Parathyroid adenoma (tissue), 2 donors: ENCODE measurements at regions not wholly inside any gene's neighbourhood (a gene's known extent, or its start where the extent isn't known, plus 50 kb on each side); places are given as distances from the start of the nearest gene placed in this dataset.

Experiments used
- H2AFZ ChIP-seq: fragments of 300-600 bp; sonication (generic); one replicate; pipeline ENCODE4 v1.7.0; 2017; ENCODE audit warnings: antibody characterized with exemption, mild to moderate bottlenecking
- H3K27ac ChIP-seq: fragments of 300-600 bp; sonication (generic); one replicate; pipeline ENCODE4 v1.7.0; 2017
- H3K27me3 ChIP-seq: fragments of 300-600 bp; sonication (generic); one replicate; pipeline ENCODE4 v1.7.0; 2017; ENCODE audit warnings: low read length; ENCODE audit not compliant: control insufficient read depth, insufficient read depth
- H3K36me3 ChIP-seq: fragments of 300-600 bp; sonication (generic); one replicate; pipeline ENCODE4 v1.7.0; 2017; ENCODE audit warnings: low read length; ENCODE audit not compliant: control insufficient read depth, insufficient read depth
- H3K4me1 ChIP-seq: fragments of 300-600 bp; sonication (generic); one replicate; pipeline ENCODE4 v1.7.0; 2017; ENCODE audit warnings: control low read depth
- H3K4me2 ChIP-seq: fragments of 300-600 bp; sonication (generic); one replicate; pipeline ENCODE4 v1.7.0; 2017; ENCODE audit warnings: low read length
- H3K4me3 ChIP-seq: fragments of 300-600 bp; sonication (generic); one replicate; pipeline ENCODE4 v1.7.0; 2017; ENCODE audit warnings: low read depth, low read length
- H3K79me2 ChIP-seq: fragments of 300-600 bp; sonication (generic); one replicate; pipeline ENCODE4 v1.7.0; 2017; ENCODE audit warnings: control low read depth
- H3K9ac ChIP-seq: fragments of 300-600 bp; sonication (generic); one replicate; pipeline ENCODE4 v1.7.0; 2017; ENCODE audit warnings: mild to moderate bottlenecking
- H3K9me3 ChIP-seq: fragments of 300-600 bp; sonication (generic); one replicate; pipeline ENCODE4 v1.7.0; 2017; ENCODE audit warnings: low read length; ENCODE audit not compliant: control insufficient read depth
- TF ChIP-seq, protein P1 (sequence below): fragments of 300-600 bp; sonication (generic); IDR thresholded peaks from one replicate; pipeline ENCODE4 v1.7.0; 2017; ENCODE audit warnings: antibody characterized with exemption, mild to moderate bottlenecking
- donor health status: primary hyperparathyroidism.

DNA sequence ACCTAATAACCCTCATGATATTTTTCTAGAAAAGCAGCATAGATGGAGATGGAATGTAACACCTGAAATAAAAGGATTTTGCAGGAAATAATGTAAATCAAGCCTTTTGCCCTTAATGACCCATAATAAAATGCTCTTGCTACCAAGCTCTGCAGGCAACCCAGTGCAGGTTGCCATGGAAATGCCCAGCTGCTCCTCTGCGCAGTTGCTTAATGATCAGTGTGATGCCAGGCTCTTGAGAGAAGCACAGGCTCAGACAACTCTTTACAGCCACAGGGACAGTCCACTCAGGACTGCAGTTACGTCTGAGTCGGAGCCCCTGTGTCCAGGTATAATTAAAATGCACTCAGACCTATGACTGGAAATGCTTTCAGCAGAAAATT, 165.5 kb downstream of the LACC1 start:
- Histone ChIP-seq H2AFZ (no peak overlapping the region), H3K27ac (no peak overlapping the region), H3K9me3 (no peaks in the 10 kb centered on the region), H3K9ac (no peak overlapping the region), H3K79me2 (no peaks in the 10 kb centered on the region), H3K36me3 (no peaks in the 10 kb centered on the region), H3K4me1 (no peaks in the 10 kb centered on the region), H3K27me3 (no peaks in the 10 kb centered on the region), H3K4me2 (no peak overlapping the region), H3K4me3 (no peak overlapping the region)
- TF ChIP-seq, protein P1, sequence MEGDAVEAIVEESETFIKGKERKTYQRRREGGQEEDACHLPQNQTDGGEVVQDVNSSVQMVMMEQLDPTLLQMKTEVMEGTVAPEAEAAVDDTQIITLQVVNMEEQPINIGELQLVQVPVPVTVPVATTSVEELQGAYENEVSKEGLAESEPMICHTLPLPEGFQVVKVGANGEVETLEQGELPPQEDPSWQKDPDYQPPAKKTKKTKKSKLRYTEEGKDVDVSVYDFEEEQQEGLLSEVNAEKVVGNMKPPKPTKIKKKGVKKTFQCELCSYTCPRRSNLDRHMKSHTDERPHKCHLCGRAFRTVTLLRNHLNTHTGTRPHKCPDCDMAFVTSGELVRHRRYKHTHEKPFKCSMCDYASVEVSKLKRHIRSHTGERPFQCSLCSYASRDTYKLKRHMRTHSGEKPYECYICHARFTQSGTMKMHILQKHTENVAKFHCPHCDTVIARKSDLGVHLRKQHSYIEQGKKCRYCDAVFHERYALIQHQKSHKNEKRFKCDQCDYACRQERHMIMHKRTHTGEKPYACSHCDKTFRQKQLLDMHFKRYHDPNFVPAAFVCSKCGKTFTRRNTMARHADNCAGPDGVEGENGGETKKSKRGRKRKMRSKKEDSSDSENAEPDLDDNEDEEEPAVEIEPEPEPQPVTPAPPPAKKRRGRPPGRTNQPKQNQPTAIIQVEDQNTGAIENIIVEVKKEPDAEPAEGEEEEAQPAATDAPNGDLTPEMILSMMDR: no peak

DNA sequence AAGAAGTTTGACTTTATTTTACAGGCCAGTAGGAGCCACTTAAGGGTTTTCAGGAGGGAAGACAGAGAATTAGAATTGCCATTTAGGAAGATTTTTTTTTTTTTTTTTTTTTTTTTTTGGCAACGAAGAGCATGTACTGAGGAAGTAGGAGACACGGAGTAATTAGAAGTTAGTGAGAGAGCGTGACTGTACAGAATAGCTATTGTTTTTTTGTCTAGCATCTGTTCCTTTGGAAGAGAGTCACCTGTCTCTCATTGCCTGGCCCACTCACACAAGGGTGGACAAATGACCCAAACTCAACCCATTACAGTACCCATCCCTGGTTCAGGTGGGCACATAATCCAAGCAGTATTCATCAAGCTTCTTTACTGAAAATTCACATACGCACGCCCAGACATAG, 166.7 kb downstream of the LACC1 start:
- no peaks in the 10 kb centered on the region for H3K36me3 ChIP-seq
- no peaks in the 10 kb centered on the region for H3K79me2 ChIP-seq
- no peaks in the 10 kb centered on the region for H3K27me3 ChIP-seq
- H2AFZ ChIP-seq: no peak overlapping the region
- no peak overlapping the region for H3K4me3 ChIP-seq
- no peak overlapping the region for H3K9ac ChIP-seq
- H3K27ac ChIP-seq: no peak overlapping the region
- H3K4me2 ChIP-seq: no peak overlapping the region
- H3K9me3 ChIP-seq: no peaks in the 10 kb centered on the region
- no peaks in the 10 kb centered on the region for H3K4me1 ChIP-seq
- TF ChIP-seq, protein P1: no peak

DNA sequence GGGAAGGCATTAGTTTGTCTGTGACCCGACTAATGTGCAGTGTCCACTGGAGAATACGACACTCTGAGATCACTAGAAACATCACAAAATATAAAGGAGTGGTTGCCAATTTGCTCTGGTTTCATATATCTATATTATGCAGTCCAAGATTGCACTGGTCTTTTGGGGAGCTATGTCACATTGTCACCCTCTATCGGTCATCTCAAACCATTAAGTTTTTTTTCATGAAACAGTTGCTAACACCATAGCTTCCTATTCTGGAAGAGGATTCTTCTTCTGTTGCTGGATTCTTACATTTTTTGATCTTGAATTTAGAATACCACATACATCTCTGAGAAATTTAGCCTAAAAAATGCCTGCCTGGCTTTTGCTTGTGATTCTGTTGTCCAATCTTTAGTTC, 168.6 kb downstream of the LACC1 start:
- H3K27ac ChIP-seq: no peak overlapping the region
- TF ChIP-seq, protein P1: peak; percentile 39
- H3K4me2 ChIP-seq: no peak overlapping the region
- H3K36me3 ChIP-seq: no peaks in the 10 kb centered on the region
- no peak overlapping the region for H3K4me3 ChIP-seq
- H3K27me3 ChIP-seq: no peaks in the 10 kb centered on the region
- H3K4me1 ChIP-seq: no peaks in the 10 kb centered on the region
- H3K9ac ChIP-seq: no peak overlapping the region
- H3K9me3 ChIP-seq: no peaks in the 10 kb centered on the region
- no peaks in the 10 kb centered on the region for H3K79me2 ChIP-seq
- H2AFZ ChIP-seq: no peak overlapping the region

DNA sequence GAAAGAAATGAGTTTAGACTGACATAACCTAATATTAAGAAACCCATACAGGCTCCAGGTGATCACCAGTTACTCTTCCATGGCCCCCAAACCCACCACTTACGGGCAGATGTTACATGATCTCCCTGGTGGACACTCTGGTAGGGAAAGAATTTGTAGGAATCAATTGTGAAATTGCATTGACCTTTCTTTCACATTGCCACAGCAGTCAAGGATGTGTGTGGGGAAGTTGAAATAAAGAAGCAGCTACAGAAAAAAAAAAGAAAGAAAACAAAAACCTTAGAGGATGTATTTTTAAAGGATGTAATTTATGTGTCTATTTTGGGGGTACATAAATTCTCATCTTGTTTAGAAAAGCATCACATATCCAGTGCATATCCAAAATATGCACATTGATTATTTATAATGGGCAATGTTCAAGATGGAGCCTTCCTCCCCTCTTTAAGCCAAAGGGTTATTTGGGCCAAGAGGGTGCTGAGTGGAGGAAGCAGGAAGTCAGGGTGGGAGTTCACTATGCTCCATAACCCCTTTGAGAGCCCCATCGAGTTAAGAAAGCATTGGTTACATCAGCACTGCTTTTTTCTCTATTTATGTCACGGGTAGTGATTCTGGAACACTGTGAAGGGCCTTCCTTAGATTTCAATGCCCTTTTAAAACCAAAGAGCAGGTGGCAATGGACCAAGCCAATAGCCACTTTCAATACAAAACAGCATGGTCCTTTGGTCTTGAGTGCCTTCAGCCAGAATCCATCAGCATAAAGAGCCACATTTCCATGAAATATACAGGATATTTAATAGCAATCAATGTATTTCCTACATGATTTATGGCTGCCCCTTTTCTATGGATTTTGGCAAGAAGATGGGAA, 169.6 kb downstream of the LACC1 start:
- H3K4me2 ChIP-seq: no peak overlapping the region
- no peak overlapping the region for H3K27ac ChIP-seq
- TF ChIP-seq, protein P1: no peak

More for the DNA sequence above, 169.6 kb downstream of the LACC1 start:
- Histone ChIP-seq H3K36me3 (no peaks in the 10 kb centered on the region), H3K9me3 (no peaks in the 10 kb centered on the region), H3K4me1 (no peaks in the 10 kb centered on the region), H3K79me2 (no peaks in the 10 kb centered on the region), H3K9ac (no peak overlapping the region), H2AFZ (no peak overlapping the region), H3K27me3 (no peaks in the 10 kb centered on the region), H3K4me3 (no peak overlapping the region)
